ENCODE measurements at regions not wholly inside any gene's neighbourhood (a gene's known extent, or its start where the extent isn't known, plus 50 kb on each side); places are given as distances from the start of the nearest gene placed in this dataset.

- TF ChIP-seq CTCF (IDR thresholded peaks at IDR 0.05) (no peak), POLR2A (IDR thresholded peaks at IDR 0.05) (no peak)
These were observed 236.0 kb downstream of the ADGRG6 start for GRCh38 chr6:142537612-142538478.

Measured in thyroid gland (tissue), 4 donors.